ENCODE measurements at regions not wholly inside any gene's neighbourhood (a gene's known extent, or its start where the extent isn't known, plus 50 kb on each side); places are given as distances from the start of the nearest gene placed in this dataset.

DNA sequence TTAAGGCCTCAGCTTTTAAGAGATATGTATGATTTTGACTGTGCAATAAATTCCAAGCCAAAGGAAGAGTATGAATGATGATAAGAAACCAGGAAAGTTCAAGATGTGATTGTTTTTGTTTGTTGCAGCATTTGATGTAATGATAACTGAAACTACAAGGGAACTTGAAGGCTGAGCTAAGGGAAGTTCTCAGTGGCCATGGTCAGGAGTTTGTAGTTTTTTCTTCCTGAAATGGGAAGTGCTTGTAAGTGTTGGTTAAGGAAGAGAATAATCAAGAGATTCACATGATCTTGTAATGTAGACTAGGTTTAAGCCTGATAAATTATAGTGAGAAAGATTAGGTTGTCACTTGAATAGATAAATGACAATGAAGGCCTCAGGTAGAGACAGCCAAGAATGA is 53.4 kb downstream of the PTCHD4 start:
- no peak for ATAC-seq (replicated peaks in 1 of 2)
- Mint-ChIP-seq H3K9me3 (peaks cover 0 to 5% of the 10 kb centered on the region in 2 donors), H3K27me3 (ENCODE audit: low read depth) (peaks cover 4% of the 10 kb centered on the region), H3K36me3 (ENCODE audit: insufficient read depth in 2 of 2) (no peaks in the 10 kb centered on the region), H3K4me1 (ENCODE audit: low read depth) (no peaks in the 10 kb centered on the region), H3K4me3 (no peak overlapping the region), H3K27ac (no peak overlapping the region)
- no peak for DNase-seq

GRCh38 chr6:48048451-48049146 is 62.4 kb downstream of the PTCHD4 start:
- Mint-ChIP-seq H3K27me3 (ENCODE audit: low read depth) (peaks cover 5% of the 10 kb centered on the region), H3K4me3 (no peak overlapping the region), H3K27ac (no peak overlapping the region), H3K9me3 (peaks cover 0 to 2% of the 10 kb centered on the region in 2 donors), H3K4me1 (ENCODE audit: low read depth) (no peaks in the 10 kb centered on the region), H3K36me3 (ENCODE audit: insufficient read depth in 2 of 2) (no peaks in the 10 kb centered on the region)
- ATAC-seq (replicated peaks in 1 of 2) (no peak), DNase-seq (no peak)

- DNase-seq = no peak
- Mint-ChIP-seq H3K4me3 (no peak overlapping the region), H3K27ac (no peak overlapping the region), H3K4me1 (ENCODE audit: low read depth) (no peaks in the 10 kb centered on the region), H3K36me3 (ENCODE audit: insufficient read depth in 2 of 2) (no peaks in the 10 kb centered on the region), H3K9me3 (no peaks in the 10 kb centered on the region), H3K27me3 (ENCODE audit: low read depth) (peaks cover 5% of the 10 kb centered on the region)
- ATAC-seq (replicated peaks in 1 of 2) = no peak
Measured at GRCh38 chr6:48041894-48042293, 69.1 kb downstream of the PTCHD4 start.

- Mint-ChIP-seq H3K27ac (no peak overlapping the region), H3K4me1 (ENCODE audit: low read depth) (no peaks in the 10 kb centered on the region)
Measured at GRCh38 chr6:48037946-48038345, 73.1 kb downstream of the PTCHD4 start.

GRCh38 chr6:48036316-48036715 is 74.7 kb downstream of the PTCHD4 start:
- Mint-ChIP-seq H3K4me3 (no peak overlapping the region), H3K27me3 (ENCODE audit: low read depth) (no peaks in the 10 kb centered on the region), H3K4me1 (ENCODE audit: low read depth) (no peaks in the 10 kb centered on the region), H3K36me3 (ENCODE audit: insufficient read depth in 2 of 2) (no peaks in the 10 kb centered on the region), H3K9me3 (peaks cover 0 to 4% of the 10 kb centered on the region in 2 donors), H3K27ac (no peak overlapping the region)
- ATAC-seq (replicated peaks in 1 of 2) = no peak
- DNase-seq = no peak

More at GRCh38 chr6:48037946-48038345, 73.1 kb downstream of the PTCHD4 start:
- DNase-seq = no peak
- Mint-ChIP-seq H3K4me3 (no peak overlapping the region), H3K27me3 (ENCODE audit: low read depth) (no peaks in the 10 kb centered on the region), H3K9me3 (peaks cover 0 to 4% of the 10 kb centered on the region in 2 donors), H3K36me3 (ENCODE audit: insufficient read depth in 2 of 2) (no peaks in the 10 kb centered on the region)
- ATAC-seq (replicated peaks in 1 of 2) = no peak

GRCh38 chr6:48032151-48032550 is 78.8 kb downstream of the PTCHD4 start:
- no peak overlapping the region for H3K4me3 Mint-ChIP-seq
- DNase-seq = no peak
- peaks cover 0 to 4% of the 10 kb centered on the region in 2 donors for H3K9me3 Mint-ChIP-seq
- ATAC-seq (replicated peaks in 1 of 2) = no peak
- no peaks in the 10 kb centered on the region for H3K36me3 Mint-ChIP-seq (ENCODE audit: insufficient read depth in 2 of 2)
- peaks cover 6% of the 10 kb centered on the region for H3K4me1 Mint-ChIP-seq (ENCODE audit: low read depth)
- H3K27me3 Mint-ChIP-seq (ENCODE audit: low read depth) = no peaks in the 10 kb centered on the region
- H3K27ac Mint-ChIP-seq = no peak overlapping the region

DNA sequence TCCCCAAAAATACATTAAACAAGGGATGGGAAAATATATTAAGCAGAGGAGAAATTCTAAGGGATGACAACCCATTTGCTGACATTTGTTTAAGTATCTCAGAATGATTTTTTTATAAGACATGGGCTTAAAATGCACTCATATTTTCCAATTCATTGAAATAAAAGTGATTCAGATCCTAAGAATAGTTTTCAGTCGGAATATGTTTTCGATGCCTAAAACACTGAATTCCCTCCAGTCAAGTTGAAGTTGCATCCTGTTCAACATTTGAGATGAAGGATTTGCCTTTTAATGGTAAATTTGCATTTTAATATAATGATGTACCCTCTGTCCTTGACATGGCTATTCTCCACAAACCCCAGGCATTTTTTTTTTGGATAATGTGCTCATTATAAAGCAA is 79.3 kb downstream of the PTCHD4 start:
- H3K27me3 Mint-ChIP-seq (ENCODE audit: low read depth) = no peaks in the 10 kb centered on the region
- no peak for DNase-seq
- peaks cover 6% of the 10 kb centered on the region for H3K4me1 Mint-ChIP-seq (ENCODE audit: low read depth)
- H3K4me3 Mint-ChIP-seq = no peak overlapping the region
- no peak for ATAC-seq (replicated peaks in 1 of 2)
- H3K27ac Mint-ChIP-seq = no peak overlapping the region
- peaks cover 0 to 4% of the 10 kb centered on the region in 2 donors for H3K9me3 Mint-ChIP-seq
- no peaks in the 10 kb centered on the region for H3K36me3 Mint-ChIP-seq (ENCODE audit: insufficient read depth in 2 of 2)

GRCh38 chr6:48027704-48028435 is 83.1 kb downstream of the PTCHD4 start:
- Mint-ChIP-seq H3K9me3 (no peaks in the 10 kb centered on the region), H3K4me1 (ENCODE audit: low read depth) (peaks cover 6% of the 10 kb centered on the region), H3K27ac (no peak overlapping the region), H3K27me3 (ENCODE audit: low read depth) (peaks cover 6% of the 10 kb centered on the region), H3K4me3 (no peak overlapping the region), H3K36me3 (ENCODE audit: insufficient read depth in 2 of 2) (no peaks in the 10 kb centered on the region)
- DNase-seq (peak in 1 of 2 donors; percentile 1), ATAC-seq (replicated peaks in 1 of 2) (peak; percentile 63 to 72)

DNA sequence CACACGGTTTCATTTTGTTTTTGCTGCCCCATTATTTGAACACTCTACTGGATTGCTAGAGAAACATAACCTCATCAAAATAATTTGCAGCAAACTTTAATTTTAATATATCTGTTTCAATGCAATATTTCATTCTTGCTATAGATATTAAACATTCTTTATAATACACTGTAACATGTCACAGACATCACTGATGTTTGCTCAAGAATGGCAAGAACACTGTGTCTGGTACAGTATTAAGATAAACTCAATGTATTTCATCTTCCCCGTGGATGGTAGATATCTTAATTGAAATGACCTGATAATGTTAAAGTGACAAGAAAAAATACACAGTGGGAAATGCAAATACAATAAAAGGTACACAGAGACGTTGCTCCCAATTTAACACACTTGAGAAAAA is 86.0 kb downstream of the PTCHD4 start:
- H3K27ac Mint-ChIP-seq = no peak overlapping the region
- peaks cover 6% of the 10 kb centered on the region for H3K27me3 Mint-ChIP-seq (ENCODE audit: low read depth)
- DNase-seq = no peak
- H3K4me1 Mint-ChIP-seq (ENCODE audit: low read depth) = peaks cover 6% of the 10 kb centered on the region
- no peaks in the 10 kb centered on the region for H3K9me3 Mint-ChIP-seq
- no peaks in the 10 kb centered on the region for H3K36me3 Mint-ChIP-seq (ENCODE audit: insufficient read depth in 2 of 2)
- no peak overlapping the region for H3K4me3 Mint-ChIP-seq
- ATAC-seq (replicated peaks in 1 of 2) = no peak

GRCh38 chr6:48021904-48022303 is 89.1 kb downstream of the PTCHD4 start:
- peaks cover 6% of the 10 kb centered on the region for H3K27me3 Mint-ChIP-seq (ENCODE audit: low read depth)
- no peak for ATAC-seq (replicated peaks in 1 of 2)

DNA sequence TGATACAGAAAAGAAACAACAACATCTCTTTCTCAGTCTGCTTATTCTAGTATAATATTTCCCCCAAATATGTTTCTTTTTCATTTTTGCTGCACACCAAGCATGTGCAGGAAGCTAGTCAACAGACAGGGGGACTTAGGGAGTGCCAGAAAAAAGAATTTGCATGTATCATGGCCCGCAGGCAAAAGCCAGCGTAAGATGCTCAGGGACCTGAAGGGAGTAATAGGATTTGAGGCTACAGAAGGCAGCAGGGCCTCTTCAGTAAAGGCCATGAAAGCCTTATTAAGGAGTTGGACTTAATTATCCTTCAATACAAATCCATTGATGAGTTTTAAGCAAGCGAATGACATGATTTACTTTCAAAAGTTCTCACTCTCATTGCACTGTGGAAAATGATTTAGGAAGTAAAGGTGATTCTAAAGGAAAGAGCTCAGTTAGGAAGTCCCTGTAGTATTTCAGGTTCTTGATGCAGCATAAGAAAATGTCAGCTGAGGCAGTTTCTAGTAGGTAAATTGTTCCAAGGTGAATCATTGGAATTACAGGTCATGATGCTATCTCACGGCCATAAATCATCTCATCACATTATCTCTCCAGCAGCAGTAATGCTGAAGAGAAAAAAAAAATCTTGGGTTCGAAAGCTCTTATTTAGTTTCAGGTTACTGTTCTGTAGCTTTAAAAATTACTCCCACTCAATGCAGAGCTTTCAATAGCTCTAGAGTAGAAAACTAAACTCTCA is 94.8 kb downstream of the PTCHD4 start:
- H3K4me3 Mint-ChIP-seq = no peak overlapping the region
- DNase-seq = no peak
- H3K27me3 Mint-ChIP-seq (ENCODE audit: low read depth) = no peaks in the 10 kb centered on the region
- no peak for ATAC-seq (replicated peaks in 1 of 2)
- peaks cover 2 to 6% of the 10 kb centered on the region in 2 donors for H3K9me3 Mint-ChIP-seq
- no peaks in the 10 kb centered on the region for H3K36me3 Mint-ChIP-seq (ENCODE audit: insufficient read depth in 2 of 2)
- no peak overlapping the region for H3K27ac Mint-ChIP-seq
- no peaks in the 10 kb centered on the region for H3K4me1 Mint-ChIP-seq (ENCODE audit: low read depth)

More at GRCh38 chr6:48021904-48022303, 89.1 kb downstream of the PTCHD4 start:
- Mint-ChIP-seq H3K9me3 (no peaks in the 10 kb centered on the region), H3K4me3 (no peak overlapping the region), H3K36me3 (ENCODE audit: insufficient read depth in 2 of 2) (no peaks in the 10 kb centered on the region), H3K27ac (no peak overlapping the region), H3K4me1 (ENCODE audit: low read depth) (no peaks in the 10 kb centered on the region)
- no peak for DNase-seq

GRCh38 chr6:47992809-47993208 is 118.2 kb downstream of the PTCHD4 start:
- DNase-seq (no peak), ATAC-seq (replicated peaks in 1 of 2) (no peak)
- Mint-ChIP-seq H3K36me3 (ENCODE audit: insufficient read depth in 2 of 2) (no peaks in the 10 kb centered on the region), H3K9me3 (peaks cover 0 to 4% of the 10 kb centered on the region in 2 donors), H3K4me3 (no peak overlapping the region), H3K27ac (no peak overlapping the region), H3K4me1 (ENCODE audit: low read depth) (no peaks in the 10 kb centered on the region), H3K27me3 (ENCODE audit: low read depth) (no peaks in the 10 kb centered on the region)

DNA sequence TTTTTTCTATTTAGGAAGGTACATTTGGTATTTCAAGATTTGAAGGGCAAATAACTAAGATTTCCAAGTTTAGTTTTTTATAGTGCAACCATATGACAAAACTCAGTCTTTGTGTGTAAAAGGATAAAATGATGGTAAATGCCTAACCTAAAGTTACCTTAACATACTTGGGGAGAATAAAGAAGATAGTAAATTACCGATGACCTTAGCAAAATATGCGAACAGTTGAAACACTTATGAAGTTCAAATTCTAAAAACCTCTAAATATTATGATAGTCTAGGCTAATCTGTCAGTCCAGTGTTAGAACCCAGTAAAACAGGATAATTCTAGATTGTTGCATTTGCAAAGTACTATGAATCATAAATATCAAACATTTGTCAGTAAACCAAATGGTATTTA is 127.5 kb downstream of the PTCHD4 start:
- H3K27me3 Mint-ChIP-seq (ENCODE audit: low read depth) = no peaks in the 10 kb centered on the region
- H3K9me3 Mint-ChIP-seq = peaks cover 0 to 2% of the 10 kb centered on the region in 2 donors
- DNase-seq (no peak), ATAC-seq (replicated peaks in 1 of 2) (no peak)
- no peak overlapping the region for H3K27ac Mint-ChIP-seq
- H3K4me3 Mint-ChIP-seq = no peak overlapping the region
- no peaks in the 10 kb centered on the region for H3K36me3 Mint-ChIP-seq (ENCODE audit: insufficient read depth in 2 of 2)
- H3K4me1 Mint-ChIP-seq (ENCODE audit: low read depth) = no peaks in the 10 kb centered on the region

Measured in activated T-cell treated with anti-CD3 and anti-CD28 coated beads, Interleukin-2, amount 50 U/mL, for 72 hours (primary cell).